GM12864 (cell line): ENCODE measurements at regions not wholly inside any gene's neighbourhood (a gene's known extent, or its start where the extent isn't known, plus 50 kb on each side); places are given as distances from the start of the nearest gene placed in this dataset.

Experiments
- DNase-seq: peaks from one replicate; pipeline ENCODE4 v3.0.0-alpha.2; 2011; ENCODE audit warnings: low read depth
- H3K4me3 ChIP-seq: 2 replicates; pipeline ENCODE4 v1.5.1; 2011; ENCODE audit warnings: mild to moderate bottlenecking, low read depth, low read length, control low read depth
- TF ChIP-seq, protein P1 (sequence below): IDR thresholded peaks from 2 replicates; pipeline ENCODE4 v1.5.1; 2011; ENCODE audit warnings: low read depth, mild to moderate bottlenecking, moderate library complexity, low read length, control low read depth, inconsistent platforms; ENCODE audit errors: missing control alignments

DNA sequence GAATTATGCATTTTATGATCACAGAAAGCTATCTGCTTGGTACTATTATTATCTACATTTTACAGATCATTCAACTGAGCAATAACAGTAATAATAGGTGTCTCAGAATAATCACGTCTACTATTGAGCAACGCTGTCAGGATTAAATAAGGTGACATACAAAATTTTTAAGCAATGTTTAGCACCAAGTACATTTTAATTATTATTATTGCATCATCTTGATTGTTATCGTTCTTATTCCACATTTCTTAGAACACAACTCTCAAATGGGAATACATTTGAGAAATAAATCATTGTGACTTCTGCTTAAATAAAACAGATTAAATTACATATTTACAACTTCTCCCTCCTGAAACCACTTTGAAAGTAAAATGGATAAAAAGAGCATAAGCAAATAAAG lies 1083.5 kb upstream of the ADGRL3 start:
- DNase-seq, result no peak
- TF ChIP-seq, protein P1, sequence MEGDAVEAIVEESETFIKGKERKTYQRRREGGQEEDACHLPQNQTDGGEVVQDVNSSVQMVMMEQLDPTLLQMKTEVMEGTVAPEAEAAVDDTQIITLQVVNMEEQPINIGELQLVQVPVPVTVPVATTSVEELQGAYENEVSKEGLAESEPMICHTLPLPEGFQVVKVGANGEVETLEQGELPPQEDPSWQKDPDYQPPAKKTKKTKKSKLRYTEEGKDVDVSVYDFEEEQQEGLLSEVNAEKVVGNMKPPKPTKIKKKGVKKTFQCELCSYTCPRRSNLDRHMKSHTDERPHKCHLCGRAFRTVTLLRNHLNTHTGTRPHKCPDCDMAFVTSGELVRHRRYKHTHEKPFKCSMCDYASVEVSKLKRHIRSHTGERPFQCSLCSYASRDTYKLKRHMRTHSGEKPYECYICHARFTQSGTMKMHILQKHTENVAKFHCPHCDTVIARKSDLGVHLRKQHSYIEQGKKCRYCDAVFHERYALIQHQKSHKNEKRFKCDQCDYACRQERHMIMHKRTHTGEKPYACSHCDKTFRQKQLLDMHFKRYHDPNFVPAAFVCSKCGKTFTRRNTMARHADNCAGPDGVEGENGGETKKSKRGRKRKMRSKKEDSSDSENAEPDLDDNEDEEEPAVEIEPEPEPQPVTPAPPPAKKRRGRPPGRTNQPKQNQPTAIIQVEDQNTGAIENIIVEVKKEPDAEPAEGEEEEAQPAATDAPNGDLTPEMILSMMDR, result no peak
- H3K4me3 ChIP-seq, result no peak overlapping the region

DNA sequence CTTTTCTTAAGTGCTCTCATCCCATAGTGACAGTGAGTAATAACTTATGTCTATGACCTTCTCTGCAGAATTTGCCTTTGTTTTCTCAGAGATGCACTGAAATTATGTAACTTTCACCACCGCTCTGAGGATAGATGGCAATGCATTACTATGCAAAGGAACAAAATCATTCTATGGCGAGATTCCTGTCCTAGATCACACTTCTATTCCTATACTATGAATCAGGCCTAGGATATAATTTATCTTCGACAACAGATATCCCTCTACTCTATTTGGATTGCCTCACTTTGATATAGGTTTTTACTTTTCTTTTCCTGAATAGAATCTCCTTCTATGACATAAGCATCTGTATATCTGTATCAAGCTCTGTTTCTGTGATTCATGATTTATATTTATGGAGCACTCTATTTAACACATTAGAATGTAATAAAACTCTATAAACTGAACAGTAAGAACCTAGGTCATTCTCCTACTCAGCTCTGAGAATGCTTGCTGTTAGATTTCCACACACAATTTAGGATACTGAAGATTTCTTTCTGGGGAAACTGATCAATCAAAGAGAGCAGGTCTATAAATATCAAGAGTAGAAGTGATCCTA lies 1082.3 kb upstream of the ADGRL3 start:
- TF ChIP-seq, protein P1, result no peak
- DNase-seq, result no peak

DNA sequence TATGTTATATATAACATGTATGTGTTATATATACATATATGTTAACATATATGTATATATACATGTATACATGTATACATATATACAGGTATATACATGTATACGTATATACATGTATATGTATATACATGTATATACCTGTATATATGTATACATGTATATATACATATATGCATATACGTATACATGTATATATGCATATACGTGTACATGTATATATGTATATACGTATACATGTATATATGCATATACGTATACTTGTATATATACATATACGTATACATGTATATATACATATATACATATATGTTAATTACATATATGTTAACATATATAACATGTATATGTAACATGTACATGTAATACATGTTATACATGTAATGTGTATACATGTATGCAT lies 1077.3 kb upstream of the ADGRL3 start:
- no peak for DNase-seq
- no peak overlapping the region for H3K4me3 ChIP-seq
- TF ChIP-seq, protein P1, result no peak

More for the DNA sequence above, 1082.3 kb upstream of the ADGRL3 start:
- H3K4me3 ChIP-seq, result no peak overlapping the region

DNA sequence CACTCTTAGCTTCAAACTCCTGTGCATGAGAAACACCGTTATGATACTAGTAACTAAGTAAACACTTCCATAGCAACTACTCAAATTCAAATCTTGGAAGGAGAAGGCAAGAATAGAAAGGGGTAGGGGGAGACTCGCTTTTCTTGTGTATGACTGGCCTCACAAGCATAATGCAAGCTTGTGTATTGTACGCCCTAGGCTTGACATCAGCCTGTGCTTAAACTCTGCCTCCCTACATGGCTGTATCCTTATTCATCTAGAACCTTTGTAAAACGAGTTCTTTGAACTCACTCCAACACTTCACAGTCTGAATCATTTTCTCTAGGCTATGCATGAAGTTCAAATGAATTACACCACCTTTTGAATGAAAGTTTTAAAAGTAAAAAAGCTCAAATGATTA lies 1071.2 kb upstream of the ADGRL3 start:
- no peak for DNase-seq
- TF ChIP-seq, protein P1, result no peak
- H3K4me3 ChIP-seq, result no peak overlapping the region

DNA sequence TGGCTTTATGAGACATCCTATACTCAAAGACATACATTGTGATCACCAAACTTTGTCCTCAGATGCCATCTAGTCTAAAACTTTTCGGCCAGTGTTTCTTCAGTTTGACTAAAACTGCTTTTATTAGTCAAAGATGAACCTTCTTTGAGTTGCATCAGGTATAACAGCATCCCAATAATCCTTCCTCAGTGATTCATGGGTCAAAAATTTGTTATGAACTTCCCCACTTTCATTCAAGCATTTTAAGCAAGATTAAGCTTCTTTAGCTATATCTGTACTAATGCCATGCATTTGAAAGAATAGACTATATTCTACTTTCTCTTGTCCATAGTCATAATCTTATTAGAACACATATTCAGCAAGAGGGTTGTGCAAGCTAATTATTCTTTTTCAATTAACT lies 1070.4 kb upstream of the ADGRL3 start:
- DNase-seq, result no peak
- H3K4me3 ChIP-seq, result no peak overlapping the region
- TF ChIP-seq, protein P1, result no peak

DNA sequence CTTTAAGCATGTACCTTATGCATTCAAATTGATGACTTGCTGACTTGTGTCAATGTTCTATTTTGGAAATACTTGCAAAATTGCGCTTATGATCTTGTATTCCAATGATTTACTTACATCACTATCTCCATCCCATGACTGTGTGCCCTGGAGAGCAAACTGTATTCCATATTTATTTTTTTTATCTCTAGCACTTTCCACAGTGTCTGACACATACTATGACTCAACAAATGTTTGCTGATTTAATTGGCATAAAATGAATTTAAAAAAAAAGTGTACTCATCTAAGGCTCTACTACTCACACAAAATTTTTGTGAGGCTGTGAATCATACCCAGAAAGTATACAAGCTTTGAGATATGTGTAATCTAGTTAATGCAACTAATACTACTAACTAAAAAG lies 1066.8 kb upstream of the ADGRL3 start:
- no peak for DNase-seq
- H3K4me3 ChIP-seq, result no peak overlapping the region
- TF ChIP-seq, protein P1, result no peak

DNA sequence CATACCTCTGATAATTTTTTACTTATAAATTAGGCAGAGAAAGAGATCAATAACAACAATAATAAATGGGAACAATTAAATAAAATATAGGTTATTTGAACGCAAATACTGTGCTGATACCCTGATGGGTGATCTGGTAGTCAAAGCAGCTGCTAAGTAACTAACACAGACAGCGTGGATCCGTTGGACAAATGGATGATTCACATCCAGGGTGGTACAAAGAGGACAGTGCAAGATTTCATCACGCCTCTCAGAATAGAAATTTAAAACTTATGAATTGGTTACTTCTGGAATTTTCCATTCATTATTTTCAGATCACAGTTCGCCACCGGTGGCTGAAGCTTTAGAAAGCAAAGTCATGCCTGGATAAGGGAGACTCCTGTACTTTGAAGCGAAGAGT lies 1066.0 kb upstream of the ADGRL3 start:
- TF ChIP-seq, protein P1, result no peak
- no peak for DNase-seq

More for the DNA sequence above, 1066.0 kb upstream of the ADGRL3 start:
- H3K4me3 ChIP-seq, result no peak overlapping the region
